NCI-H1694 treated with DMSO at 0.1 percent for 48 hours (cell line): ENCODE measurements at regions not wholly inside any gene's neighbourhood (a gene's known extent, or its start where the extent isn't known, plus 50 kb on each side); places are given as distances from the start of the nearest gene placed in this dataset.

Experiments
- DNase-seq: peaks from one replicate; lab custom pipeline; 2025; lab: John Stamatoyannopoulos, UW

- no peak for DNase-seq
Measured at GRCh38 chr17:36756695-36757094, 155.3 kb downstream of the MRM1 start.

- DNase-seq, result no peak
Measured at GRCh38 chr17:36760425-36760824, 159.0 kb downstream of the MRM1 start.

GRCh38 chr17:36761203-36761950, 160.0 kb downstream of the MRM1 start:
- DNase-seq, result no peak

GRCh38 chr17:36765436-36766043, 164.2 kb downstream of the MRM1 start:
- DNase-seq, result no peak

GRCh38 chr17:36768394-36768793, 167.0 kb downstream of the MRM1 start:
- no peak for DNase-seq

- no peak for DNase-seq
Measured at GRCh38 chr17:36773039-36773438, 164.2 kb upstream of the LHX1 start.

GRCh38 chr17:36777118-36777517, 160.2 kb upstream of the LHX1 start:
- DNase-seq, result no peak

GRCh38 chr17:36778448-36778847, 158.8 kb upstream of the LHX1 start:
- DNase-seq, result no peak

- no peak for DNase-seq
Measured at GRCh38 chr17:36779550-36779949, 157.7 kb upstream of the LHX1 start.

GRCh38 chr17:36784633-36785032, 152.6 kb upstream of the LHX1 start:
- no peak for DNase-seq

- DNase-seq, result no peak
Measured at GRCh38 chr17:36786867-36787266, 150.4 kb upstream of the LHX1 start.

GRCh38 chr17:36791150-36791941, 145.9 kb upstream of the LHX1 start:
- DNase-seq, result peak; percentile 74

- no peak for DNase-seq
Measured at GRCh38 chr17:36791942-36792475, 145.3 kb upstream of the LHX1 start.

- DNase-seq, result peak; percentile 41
Measured at GRCh38 chr17:36792849-36793248, 144.4 kb upstream of the LHX1 start.

GRCh38 chr17:36793976-36794375, 143.3 kb upstream of the LHX1 start:
- no peak for DNase-seq

GRCh38 chr17:36807496-36808179, 129.6 kb upstream of the LHX1 start:
- no peak for DNase-seq

- no peak for DNase-seq
Measured at GRCh38 chr17:36808180-36808661, 129.1 kb upstream of the LHX1 start.

- DNase-seq, result no peak
Measured at GRCh38 chr17:36812762-36813161, 124.5 kb upstream of the LHX1 start.

- no peak for DNase-seq
Measured at GRCh38 chr17:36813357-36813756, 123.9 kb upstream of the LHX1 start.

- peak; percentile 78 for DNase-seq
Measured at GRCh38 chr17:36813957-36814563, 123.2 kb upstream of the LHX1 start.

GRCh38 chr17:36814958-36815357, 122.3 kb upstream of the LHX1 start:
- no peak for DNase-seq
